LNCAP (cell line): ENCODE measurements at regions not wholly inside any gene's neighbourhood (a gene's known extent, or its start where the extent isn't known, plus 50 kb on each side); places are given as distances from the start of the nearest gene placed in this dataset.

ENCODE experiments used
- TF ChIP-seq, protein P1 (sequence below): fragments of 450-650 bp; IDR thresholded peaks from 2 replicates; pipeline ENCODE4 v1.5.1; 2017; ENCODE audit warnings: mild to moderate bottlenecking

DNA sequence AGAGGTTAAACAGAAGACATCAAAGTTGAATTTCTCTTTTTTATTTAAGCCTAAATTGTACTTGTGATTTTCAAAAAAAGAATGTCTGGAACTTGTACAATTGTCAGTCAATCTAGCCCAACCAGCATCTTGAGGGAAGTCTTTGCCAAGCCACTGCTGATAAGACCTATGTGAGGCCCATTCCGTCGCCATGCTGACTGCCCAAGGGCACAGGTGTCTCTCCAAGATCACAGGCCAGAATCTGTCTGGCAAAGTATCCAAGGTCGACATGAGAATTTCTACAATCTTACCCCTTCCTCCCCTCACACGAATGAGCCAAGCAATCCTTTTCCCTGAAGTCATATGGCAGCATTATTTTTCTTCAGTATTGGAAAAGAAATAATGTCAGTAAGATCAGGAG, 614.5 kb downstream of the CBLN4 start:
- TF ChIP-seq, protein P1, sequence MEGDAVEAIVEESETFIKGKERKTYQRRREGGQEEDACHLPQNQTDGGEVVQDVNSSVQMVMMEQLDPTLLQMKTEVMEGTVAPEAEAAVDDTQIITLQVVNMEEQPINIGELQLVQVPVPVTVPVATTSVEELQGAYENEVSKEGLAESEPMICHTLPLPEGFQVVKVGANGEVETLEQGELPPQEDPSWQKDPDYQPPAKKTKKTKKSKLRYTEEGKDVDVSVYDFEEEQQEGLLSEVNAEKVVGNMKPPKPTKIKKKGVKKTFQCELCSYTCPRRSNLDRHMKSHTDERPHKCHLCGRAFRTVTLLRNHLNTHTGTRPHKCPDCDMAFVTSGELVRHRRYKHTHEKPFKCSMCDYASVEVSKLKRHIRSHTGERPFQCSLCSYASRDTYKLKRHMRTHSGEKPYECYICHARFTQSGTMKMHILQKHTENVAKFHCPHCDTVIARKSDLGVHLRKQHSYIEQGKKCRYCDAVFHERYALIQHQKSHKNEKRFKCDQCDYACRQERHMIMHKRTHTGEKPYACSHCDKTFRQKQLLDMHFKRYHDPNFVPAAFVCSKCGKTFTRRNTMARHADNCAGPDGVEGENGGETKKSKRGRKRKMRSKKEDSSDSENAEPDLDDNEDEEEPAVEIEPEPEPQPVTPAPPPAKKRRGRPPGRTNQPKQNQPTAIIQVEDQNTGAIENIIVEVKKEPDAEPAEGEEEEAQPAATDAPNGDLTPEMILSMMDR: no peak

DNA sequence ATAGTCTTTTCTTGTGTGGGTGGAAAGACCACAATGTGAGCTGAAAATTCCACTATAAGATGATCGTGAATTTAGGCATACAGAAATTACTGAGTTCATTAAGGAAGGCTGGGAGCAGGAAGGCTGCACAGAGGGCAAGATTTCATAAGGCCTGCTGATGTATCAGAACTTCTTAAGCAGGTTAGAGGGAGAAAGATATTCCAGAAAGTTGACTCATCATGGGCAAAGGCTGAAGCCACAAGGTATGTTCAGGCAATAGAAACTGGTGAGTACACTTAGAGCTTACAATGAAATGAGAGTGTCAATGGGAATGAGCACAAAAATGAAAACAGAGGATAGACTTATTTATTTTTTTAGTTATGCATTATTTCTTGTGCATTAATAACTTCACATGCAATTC, 618.6 kb downstream of the CBLN4 start:
- TF ChIP-seq, protein P1: no peak

DNA sequence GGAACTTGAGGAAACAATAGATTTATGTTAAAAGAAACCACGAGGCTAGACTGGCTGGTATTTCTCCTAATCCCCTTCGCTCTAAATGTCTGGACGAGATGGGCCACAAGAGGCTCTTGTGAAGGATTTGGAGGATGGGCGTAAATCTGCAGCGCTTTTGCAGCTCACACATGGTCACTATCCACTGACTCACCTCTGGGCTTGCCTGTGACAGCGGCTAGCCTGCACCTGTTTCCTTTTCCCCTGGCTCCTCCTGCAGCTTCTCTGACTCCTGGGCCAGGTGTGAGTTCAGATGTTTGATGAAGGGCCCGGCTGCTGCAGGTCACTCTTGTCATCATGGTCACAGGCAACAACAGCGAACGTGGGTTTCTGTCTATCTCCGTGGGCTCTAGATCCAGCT, 629.4 kb downstream of the CBLN4 start:
- TF ChIP-seq, protein P1: no peak

DNA sequence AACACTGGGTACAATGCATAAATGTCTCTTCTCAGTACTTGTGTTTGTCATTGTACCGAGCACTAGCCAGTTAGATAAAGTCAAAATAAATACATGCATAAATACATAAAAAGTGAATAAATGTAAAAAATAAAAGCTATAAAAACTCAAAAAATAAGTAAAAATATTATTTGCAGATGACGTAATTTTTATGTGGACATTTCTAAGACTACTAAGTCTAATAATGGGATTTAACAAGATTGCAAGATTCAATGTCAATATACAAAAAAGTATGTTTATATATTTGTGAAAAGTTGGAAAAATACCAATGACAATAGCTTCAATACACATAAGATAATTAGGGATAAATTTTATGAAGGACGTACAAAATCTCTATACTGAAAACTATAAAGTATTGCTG, 639.6 kb downstream of the CBLN4 start:
- TF ChIP-seq, protein P1: no peak

DNA sequence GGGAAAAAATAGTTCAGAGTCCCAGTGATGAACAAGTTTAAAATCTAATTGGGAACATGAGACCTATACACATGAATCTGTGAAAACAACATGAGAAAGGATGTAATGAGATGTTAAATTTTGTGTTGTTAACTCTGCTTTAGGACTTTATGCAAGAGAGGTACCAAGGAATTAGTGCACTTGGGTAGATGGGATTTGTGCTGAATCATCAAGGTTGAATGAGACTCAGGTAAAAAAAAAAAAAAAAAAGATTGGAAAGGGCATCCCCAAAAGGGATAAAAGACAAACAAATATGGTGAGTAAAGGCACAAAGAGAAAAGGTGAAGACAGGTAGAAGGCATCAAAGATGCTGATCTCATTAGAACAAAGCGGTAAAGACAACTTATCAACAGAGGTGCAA, 644.4 kb downstream of the CBLN4 start:
- TF ChIP-seq, protein P1: no peak

DNA sequence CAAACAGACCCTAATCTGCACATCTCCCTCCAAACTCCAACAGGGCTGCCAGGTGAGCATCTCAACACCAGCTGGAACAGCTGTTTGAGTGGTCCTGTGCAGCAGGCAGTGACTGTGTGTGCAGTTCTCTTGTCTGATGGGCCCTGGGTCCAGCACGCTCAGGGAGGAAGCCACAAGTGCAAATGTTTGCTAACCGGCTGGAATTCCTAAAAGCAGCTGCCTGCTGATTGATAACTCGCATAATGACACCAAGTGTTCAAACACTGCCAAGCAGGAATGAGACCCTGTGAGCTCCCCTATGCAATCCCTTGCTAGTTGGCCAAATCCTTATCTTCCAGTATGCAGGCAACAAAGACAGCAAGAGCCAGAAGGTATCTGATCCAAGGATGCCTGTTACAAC, 650.6 kb downstream of the CBLN4 start:
- TF ChIP-seq, protein P1: no peak

DNA sequence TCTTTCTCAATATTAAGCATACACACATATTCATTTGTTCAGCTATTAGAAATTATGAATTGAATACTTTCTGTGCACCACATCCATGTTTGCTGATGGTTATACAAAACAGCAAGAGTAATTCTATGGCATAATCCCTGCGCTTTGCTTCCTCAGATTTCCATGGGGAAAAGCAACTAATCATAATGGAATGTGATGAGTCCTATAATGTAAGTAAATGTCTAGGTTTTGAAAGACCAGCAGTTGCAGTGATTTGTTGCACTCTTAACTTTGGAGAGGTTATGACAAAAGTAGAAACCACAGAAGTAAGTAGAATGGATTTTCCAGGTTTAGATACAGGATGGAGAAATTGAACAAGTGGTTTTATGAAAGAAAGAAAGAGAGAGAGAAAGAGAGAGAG, 652.1 kb downstream of the CBLN4 start:
- TF ChIP-seq, protein P1: no peak

DNA sequence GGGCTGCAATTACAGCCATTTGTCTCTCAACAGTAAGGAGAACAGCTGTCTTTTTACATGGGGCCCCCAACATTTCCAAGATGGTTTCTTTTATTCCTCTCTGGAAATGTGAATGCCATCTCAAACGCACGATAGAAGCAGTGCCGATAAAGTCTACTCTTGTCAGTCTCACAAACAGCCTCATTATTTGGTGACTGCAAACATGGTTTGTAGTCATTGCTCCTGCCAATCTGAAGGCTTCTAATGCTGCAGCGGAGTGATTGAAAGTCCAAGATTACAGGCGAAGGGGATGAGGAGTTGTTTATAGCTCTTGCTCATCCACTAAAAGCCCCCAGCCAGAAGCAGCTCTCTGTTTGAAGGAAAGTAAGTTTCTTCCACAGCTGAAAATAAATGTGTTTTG, 657.1 kb downstream of the CBLN4 start:
- TF ChIP-seq, protein P1: no peak
